ENCODE measurements at regions not wholly inside any gene's neighbourhood (a gene's known extent, or its start where the extent isn't known, plus 50 kb on each side); places are given as distances from the start of the nearest gene placed in this dataset.

- no peaks in the 10 kb centered on the region; the same call in 1 of the 2 replicates for H3K27me3 ChIP-seq (replicated peaks; ENCODE audit: control insufficient read depth, insufficient read depth, low read length)
- H3K36me3 ChIP-seq (ENCODE audit: control insufficient read depth, insufficient read depth, low read length), result no peaks in the 10 kb centered on the region
- DNase-seq (ENCODE audit: extremely low read depth, insufficient read length), result no peak
- no peak for TF ChIP-seq CTCF (IDR thresholded peaks at IDR 0.05; ENCODE audit: insufficient read depth, low read length, poor library complexity, severe bottlenecking)
- no peak overlapping the region for H3K4me3 ChIP-seq (replicated peaks; ENCODE audit: low read depth, low read length)
Observed at GRCh38 chr5:152226191-152226590, 178.9 kb downstream of the NMUR2 start.

- TF ChIP-seq CTCF (IDR thresholded peaks at IDR 0.05; ENCODE audit: insufficient read depth, low read length, poor library complexity, severe bottlenecking), result no peak
- H3K36me3 ChIP-seq (ENCODE audit: control insufficient read depth, insufficient read depth, low read length), result no peaks in the 10 kb centered on the region
- DNase-seq (ENCODE audit: extremely low read depth, insufficient read length), result no peak
- no peaks in the 10 kb centered on the region for H3K27me3 ChIP-seq (replicated peaks; ENCODE audit: control insufficient read depth, insufficient read depth, low read length)
- H3K4me3 ChIP-seq (replicated peaks; ENCODE audit: low read depth, low read length), result no peak overlapping the region
Observed at GRCh38 chr5:152221721-152222629, 183.1 kb downstream of the NMUR2 start.

GRCh38 chr5:152218694-152219093 lies 186.4 kb downstream of the NMUR2 start:
- H3K36me3 ChIP-seq (ENCODE audit: control insufficient read depth, insufficient read depth, low read length), result no peaks in the 10 kb centered on the region
- no peak overlapping the region for H3K4me3 ChIP-seq (replicated peaks; ENCODE audit: low read depth, low read length)
- DNase-seq (ENCODE audit: extremely low read depth, insufficient read length), result no peak
- no peak for TF ChIP-seq CTCF (IDR thresholded peaks at IDR 0.05; ENCODE audit: insufficient read depth, low read length, poor library complexity, severe bottlenecking)
- no peaks in the 10 kb centered on the region for H3K27me3 ChIP-seq (replicated peaks; ENCODE audit: control insufficient read depth, insufficient read depth, low read length)

GRCh38 chr5:152205804-152206203 lies 199.3 kb downstream of the NMUR2 start:
- Histone ChIP-seq H3K4me3 (replicated peaks; ENCODE audit: low read depth, low read length) (no peak overlapping the region), H3K36me3 (ENCODE audit: control insufficient read depth, insufficient read depth, low read length) (no peaks in the 10 kb centered on the region), H3K27me3 (replicated peaks; ENCODE audit: control insufficient read depth, insufficient read depth, low read length) (no peaks in the 10 kb centered on the region)
- DNase-seq (ENCODE audit: extremely low read depth, insufficient read length), result no peak
- no peak for TF ChIP-seq CTCF (IDR thresholded peaks at IDR 0.05; ENCODE audit: insufficient read depth, low read length, poor library complexity, severe bottlenecking)

- Histone ChIP-seq H3K36me3 (ENCODE audit: control insufficient read depth, insufficient read depth, low read length) (no peaks in the 10 kb centered on the region), H3K27me3 (replicated peaks; ENCODE audit: control insufficient read depth, insufficient read depth, low read length) (no peaks in the 10 kb centered on the region), H3K4me3 (replicated peaks; ENCODE audit: low read depth, low read length) (no peak overlapping the region)
- no peak for TF ChIP-seq CTCF (IDR thresholded peaks at IDR 0.05; ENCODE audit: insufficient read depth, low read length, poor library complexity, severe bottlenecking)
- no peak for DNase-seq (ENCODE audit: extremely low read depth, insufficient read length)
Observed at GRCh38 chr5:152202321-152202720, 202.8 kb downstream of the NMUR2 start.

Data from GM06990 (cell line).